HG03095 (cell line): ENCODE measurements at regions not wholly inside any gene's neighbourhood (a gene's known extent, or its start where the extent isn't known, plus 50 kb on each side); places are given as distances from the start of the nearest gene placed in this dataset.

ENCODE experiments used
- ATAC-seq: cut with Tn5 transposase; IDR thresholded peaks from one replicate; pipeline ENCODE4 v1.9.1; 2021; ENCODE audit warnings: moderate library complexity; ENCODE audit not compliant: unreplicated experiment

DNA sequence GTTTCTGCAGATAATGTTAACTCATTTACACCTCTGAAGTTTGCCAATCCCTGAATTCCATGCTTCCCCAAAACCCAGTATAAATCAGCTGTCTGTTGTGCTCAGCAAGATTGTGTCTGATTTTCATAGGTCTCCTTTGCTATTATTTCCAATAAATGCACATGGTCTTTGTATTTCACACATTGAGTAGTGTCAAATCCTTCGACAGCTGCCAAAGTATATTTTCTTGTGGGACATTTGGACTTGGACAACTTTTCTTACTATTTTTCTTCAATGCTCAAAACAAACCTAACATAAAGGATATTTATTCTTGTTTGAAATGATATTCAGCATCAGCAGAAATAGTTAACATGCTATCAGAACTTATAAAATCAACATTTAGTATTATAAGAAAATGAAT, 406.1 kb upstream of the OR4E1 start:
- no peak for ATAC-seq

DNA sequence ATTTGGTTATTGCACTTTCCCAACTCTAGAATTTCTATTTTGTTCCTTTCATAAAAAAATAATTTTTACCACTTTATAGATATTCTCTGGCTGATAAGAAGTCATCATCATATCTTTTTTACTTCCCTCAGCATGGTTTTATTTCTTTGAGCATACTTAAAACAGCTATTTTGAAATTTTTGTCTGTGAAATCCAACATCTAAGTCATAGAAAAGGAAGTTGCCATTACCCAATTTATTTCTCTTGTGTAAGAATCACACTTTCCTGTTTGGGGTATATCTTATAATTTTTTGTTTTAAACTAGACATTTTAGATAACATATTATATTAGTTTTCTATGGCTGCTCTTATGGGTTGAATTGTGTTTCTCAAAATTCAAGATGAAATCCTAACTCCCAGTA, 400.2 kb upstream of the OR4E1 start:
- no peak for ATAC-seq

DNA sequence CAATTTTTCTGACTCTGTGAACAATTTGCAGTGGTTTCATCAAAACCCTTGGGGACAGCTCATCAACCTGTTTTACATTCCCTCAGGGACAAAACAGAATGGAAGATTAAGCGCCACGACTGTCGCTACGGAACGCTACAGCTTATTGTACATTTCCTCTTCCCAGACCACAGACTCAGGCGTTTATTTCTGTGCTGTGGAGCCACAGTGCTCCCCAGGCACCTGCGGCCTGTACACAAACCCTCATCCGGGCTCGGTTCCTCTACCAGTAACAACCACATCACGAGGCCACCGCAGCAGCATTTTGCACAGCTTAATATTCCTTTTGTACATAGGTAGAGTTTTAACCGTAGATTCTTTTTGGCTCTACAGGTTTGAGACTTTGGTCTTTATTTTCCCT, 397.4 kb upstream of the OR4E1 start:
- ATAC-seq, result peak; percentile 85

DNA sequence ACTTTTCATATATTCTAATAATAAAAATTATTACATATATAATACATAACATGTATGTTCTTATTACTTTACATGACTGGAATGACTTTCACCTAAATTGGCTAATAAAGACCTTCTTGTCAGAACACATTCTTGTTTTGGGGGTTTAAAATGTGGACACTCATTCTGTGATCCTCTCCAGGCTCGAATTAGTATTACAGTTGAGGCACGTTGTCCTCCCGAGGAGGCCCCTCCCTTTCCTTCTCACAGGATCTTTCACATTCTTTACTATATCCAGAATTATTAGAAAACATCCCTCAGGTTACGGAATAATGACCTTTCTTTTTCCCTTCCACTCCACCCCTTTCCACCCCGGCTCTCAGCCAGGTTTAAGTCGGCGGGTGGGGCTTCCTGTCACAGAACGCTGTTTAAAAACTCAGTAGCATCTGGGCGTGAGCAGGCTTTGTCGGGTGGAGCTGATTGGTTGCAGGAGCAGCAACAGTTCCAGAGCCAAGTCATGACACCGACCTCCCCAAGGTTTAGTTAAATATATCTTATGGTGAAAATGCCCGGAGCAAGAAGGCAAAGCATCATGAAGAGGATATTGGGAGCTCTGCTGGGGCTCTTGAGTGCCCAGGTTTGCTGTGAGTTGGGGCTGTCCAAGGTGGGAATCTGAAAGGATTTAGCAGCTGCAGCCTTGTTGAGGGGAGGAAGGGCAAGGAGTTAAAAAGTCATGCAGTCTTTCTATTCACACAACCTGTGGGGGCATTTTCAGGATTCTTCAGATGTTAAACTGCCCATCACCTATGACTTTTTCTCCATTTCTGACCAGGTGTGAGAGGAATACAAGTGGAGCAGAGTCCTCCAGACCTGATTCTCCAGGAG, 396.7 kb upstream of the OR4E1 start:
- peak; percentile 35 for ATAC-seq

DNA sequence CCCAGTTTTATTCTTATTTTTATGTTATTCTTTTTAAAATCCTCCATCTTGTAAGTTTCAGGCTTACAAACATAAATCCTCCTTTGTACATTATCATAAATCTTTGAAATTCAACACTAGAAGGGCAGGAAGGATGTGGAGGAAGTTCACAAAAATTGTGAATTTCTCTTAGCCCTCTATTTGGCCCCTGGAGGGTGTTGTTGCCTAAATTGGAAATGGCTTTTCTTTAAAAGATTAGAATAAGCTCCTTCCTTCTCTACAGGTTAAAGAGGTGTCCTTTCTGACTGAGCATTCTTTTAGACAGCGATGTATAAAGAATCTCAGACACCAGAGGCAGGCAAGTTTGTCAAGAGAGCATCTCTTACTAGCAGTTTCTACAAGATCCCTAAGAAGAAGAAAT, 391.7 kb upstream of the OR4E1 start:
- no peak for ATAC-seq

DNA sequence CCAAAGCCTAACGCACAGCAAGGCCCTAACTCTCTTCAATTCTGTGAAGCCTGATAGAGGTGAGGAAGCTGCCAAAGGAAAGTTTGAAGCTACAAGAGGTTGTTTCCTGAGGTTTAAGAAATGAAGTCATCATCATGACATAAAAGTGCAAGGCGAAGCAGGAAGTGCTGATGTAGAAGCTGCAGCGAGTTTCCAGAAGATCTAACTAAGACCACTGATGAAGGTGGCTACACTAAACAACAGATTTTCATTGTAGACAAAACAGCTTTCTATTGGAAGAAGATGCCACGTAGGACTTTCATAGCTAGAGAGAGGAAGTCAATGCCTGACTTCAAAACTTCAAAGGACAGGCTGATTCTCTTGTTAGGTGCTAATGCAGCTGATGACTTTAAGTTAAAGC, 385.6 kb upstream of the OR4E1 start:
- no peak for ATAC-seq

DNA sequence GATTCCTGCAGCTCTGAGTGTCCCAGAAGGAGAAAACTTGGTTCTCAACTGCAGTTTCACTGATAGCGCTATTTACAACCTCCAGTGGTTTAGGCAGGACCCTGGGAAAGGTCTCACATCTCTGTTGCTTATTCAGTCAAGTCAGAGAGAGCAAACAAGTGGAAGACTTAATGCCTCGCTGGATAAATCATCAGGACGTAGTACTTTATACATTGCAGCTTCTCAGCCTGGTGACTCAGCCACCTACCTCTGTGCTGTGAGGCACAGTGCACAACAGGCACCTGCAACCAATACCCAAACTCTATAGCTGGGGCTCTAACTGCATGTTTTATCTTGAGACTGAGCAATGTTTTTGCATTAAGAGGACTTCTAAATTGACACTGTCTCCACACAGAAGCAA, 379.2 kb upstream of the OR4E1 start:
- ATAC-seq, result no peak

DNA sequence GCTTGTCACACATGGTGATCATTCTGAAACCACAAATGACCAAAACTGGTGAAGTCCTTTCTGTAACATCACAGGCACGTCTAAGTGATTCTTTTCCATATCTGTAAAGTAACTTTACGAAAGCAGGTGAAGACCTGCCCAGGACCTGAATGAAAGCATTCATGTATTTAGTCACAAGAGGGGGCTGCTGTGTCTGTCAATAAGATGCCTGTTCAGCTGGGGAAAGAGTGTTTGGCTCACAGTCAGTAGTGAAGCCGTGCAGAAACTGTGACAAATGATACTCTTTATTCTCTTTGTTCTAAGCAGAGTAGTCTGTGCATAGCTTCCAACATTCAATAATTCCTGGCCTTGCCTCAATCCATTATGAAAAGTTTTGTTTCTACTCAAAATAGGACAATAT, 373.5 kb upstream of the OR4E1 start:
- ATAC-seq, result no peak

DNA sequence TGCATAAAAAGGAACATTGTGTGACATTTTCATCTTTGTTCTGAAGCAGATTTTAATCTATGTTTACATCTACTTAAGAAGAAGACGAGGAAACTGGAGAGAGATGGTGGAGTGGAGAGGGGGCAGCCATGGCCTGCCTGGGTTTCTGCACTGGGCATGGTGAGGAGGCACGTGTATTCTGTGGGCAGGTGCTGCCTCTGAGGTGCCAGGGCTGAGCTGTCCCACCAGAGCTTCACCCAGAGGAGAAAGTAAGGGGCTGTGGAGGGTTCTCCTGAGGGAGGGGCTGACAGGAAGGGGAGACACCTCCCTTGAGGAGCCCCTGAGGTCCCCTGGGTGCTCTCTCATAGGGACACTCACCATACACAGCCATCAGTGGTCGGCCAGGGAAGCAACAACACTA, 372.4 kb upstream of the OR4E1 start:
- ATAC-seq, result no peak

DNA sequence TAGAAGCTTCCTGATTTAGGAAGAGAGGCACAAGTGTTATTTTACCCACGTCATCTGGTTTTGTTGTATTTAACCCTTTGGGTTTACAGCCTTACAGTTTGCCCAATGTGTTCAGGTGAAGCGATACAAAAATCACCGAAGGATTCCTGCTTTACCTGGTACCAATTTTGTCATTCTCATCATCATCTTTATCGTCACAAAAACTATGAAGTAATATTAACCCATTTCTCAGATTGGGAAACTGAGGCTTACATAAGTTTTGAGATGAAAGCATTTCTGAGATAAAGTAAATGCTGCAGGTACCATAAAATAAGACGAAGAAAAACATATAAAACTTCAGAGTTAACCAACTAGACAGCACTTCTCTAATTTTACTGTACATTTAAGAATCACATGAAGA, 370.6 kb upstream of the OR4E1 start:
- no peak for ATAC-seq

DNA sequence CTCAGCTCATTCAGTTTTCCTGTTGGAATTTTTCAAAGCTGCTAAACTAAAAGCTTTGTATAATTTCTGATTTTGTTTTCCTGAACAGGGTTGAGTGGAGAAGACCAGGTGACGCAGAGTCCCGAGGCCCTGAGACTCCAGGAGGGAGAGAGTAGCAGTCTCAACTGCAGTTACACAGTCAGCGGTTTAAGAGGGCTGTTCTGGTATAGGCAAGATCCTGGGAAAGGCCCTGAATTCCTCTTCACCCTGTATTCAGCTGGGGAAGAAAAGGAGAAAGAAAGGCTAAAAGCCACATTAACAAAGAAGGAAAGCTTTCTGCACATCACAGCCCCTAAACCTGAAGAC, 367.1 kb upstream of the OR4E1 start:
- ATAC-seq, result no peak

DNA sequence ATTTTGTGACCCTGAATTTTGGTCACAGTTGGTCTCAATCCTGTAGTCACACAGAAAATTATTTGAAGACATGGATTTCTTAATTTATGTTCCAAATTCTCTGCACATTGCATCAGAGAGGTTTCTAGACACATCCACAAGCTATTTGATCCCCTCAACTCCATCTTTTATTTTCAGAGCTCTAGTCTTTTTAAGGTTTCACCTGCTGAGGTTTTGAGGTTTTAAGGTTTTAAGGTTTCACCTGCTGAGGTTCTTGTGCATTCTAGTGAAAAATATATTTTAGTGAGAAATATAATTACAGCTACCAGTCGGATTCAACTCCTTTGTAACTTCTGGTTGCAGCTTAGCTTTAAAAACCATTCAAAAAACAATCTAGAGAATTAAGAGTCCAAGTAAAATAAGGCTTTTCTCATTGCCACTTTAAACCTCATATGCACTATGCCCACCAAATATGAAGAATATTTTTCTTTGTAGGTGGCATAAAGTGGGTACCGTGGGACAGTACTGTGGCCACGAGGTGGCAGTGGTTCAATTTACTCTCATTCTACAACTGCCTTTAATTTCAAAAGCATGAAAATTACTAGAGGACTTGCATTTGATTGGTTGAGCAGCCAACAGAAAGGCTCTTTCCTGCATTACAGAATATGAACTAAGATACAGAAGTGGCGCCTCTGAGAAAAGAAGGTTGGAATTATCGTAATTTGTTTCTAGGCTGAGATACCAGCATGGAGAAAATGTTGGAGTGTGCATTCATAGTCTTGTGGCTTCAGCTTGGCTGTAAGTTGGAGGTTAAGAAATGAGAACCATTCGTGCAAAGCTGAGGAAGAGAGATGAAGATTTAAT, 366.5 kb upstream of the OR4E1 start:
- ATAC-seq, result no peak

DNA sequence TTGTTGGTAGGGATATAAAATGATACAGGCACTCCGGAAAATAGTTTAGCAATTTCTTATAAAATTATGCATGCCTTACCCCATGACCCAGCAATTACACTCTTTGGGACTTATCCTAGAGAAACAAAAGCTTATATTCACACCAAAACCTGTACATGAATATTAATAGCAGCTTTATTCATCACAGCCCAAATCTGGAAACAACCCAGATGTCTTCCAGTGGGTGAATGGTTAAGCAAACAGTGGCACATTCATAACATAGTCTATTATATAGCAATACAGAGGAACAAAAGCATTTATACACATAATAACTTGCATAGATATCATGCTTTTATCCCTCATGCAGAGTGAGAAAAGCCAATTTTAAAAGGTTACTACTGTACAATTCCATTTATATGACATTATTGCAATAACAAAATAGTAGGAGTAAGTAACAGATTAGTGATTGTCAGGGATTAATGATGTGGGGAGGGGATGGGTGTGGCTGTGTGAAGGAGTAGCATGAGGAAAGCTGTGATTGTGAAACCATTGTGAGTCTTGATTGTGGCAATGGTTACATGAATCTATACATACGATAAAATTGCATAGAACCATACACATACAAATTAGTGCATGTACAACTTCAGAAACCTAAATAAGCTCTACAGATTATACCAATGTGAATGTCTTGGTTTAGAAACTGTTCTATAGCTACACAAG, 363.1 kb upstream of the OR4E1 start:
- no peak for ATAC-seq

DNA sequence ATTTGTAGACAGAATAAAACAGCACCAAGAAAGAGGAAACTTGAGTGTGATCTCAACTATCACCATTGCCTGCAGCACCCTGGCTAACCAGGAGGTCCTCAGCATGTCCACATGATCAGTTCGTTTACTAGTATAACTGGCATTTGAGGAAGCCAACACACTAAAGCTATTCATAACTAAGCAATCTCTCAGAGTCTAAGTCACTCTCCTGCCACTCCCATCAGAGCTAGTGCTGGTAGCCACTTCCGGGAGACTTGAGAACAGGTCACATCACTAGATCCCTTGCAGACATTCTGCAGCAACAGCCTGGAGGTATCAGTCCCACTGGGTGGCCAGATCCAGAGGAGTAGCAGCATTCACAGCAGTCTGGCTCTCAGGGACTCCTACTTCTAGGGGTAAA, 352.9 kb upstream of the OR4E1 start:
- ATAC-seq, result no peak

DNA sequence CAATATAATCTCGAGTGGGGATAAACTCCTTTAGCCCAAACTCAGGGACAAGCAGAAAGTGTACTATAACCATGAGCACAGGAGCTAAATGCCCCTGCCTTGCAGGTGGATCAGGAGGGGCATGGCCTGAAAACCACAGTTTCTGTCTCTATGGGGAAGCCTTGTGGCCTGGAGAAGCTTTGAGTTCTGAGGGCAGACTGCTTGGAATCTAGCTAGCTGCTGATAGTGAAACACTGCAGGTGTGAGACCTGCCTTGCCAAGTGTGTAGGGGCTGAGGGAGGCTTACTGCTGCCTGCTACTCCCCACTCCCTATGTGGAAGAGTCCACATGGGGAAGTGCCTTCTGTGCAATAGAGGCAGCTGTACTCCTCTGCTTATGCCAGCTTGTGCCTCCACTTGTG, 352.3 kb upstream of the OR4E1 start:
- ATAC-seq, result no peak

DNA sequence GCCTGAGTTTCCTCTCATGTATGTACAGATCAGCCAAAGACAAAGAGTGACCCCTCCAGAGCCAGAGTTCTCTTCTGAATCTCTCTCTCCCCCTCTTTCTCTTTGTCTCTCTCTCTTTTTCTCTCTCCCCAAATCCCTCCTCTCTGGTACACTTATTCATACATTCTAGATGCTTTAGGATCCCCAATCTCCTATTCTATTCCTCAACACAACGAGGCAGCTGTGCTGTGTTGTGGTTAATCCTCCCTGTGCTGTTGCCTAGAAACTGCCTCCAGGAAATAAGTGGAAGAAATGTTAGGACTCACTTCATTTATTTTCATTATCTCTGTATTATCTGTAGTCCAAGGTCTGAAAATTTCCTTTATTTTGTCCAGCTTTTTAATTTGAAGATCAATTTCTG, 350.5 kb upstream of the OR4E1 start:
- no peak for ATAC-seq

DNA sequence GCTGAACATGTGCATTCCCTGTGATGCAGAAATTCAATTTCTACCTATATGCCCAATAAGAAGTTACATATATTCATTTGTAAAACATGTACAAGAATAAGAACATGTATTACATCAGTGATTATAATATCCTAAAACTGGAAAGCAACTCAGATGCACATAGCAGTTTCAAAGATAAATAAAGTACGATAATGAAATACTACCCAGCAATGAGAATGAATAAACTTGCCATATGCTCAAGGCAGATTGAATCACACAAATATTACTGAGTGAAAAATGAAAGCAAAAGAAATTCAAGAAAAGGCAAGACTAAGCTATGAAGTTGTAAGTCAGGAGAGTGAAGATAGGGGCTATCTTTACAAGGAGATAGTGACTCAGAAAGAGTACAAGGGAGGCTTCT, 345.3 kb upstream of the OR4E1 start:
- no peak for ATAC-seq

DNA sequence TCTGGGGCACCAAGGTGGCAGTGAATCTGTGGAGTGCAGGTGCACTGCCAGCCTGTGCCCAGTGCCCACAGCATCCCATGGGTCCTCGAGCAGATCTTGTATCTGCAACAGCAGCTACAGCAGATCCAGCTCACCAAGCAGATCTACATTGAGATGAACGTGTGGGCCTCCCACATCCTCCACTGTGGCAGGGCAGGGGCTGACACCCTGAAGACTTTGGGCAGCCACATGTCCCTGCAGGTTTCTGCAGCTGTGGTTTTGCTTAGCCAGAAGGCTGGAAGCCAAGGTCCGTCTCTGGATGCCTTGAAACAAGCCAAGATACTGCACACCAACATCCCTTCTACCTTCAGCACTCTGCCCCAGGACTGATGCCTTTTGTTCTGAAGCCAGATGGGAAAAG, 338.8 kb upstream of the OR4E1 start:
- ATAC-seq, result no peak

DNA sequence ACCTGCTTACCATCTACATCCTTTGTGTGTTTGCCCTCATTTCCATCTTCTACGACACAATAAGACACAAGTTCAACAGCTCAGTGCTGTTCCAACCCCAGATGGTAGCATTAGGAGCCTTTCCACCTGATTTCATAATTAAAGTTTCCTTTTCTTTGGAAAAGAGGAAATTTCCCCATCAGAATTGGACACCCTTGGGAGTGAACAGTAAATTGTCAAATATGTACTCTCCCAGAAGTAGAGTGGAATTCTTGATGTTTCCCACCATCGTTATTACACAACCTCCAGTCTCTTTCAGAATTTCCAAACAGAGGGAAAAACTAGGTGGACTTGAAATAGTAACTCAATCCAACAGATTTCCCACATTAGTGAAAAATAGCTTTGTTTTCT, 337.6 kb upstream of the OR4E1 start:
- ATAC-seq, result no peak

DNA sequence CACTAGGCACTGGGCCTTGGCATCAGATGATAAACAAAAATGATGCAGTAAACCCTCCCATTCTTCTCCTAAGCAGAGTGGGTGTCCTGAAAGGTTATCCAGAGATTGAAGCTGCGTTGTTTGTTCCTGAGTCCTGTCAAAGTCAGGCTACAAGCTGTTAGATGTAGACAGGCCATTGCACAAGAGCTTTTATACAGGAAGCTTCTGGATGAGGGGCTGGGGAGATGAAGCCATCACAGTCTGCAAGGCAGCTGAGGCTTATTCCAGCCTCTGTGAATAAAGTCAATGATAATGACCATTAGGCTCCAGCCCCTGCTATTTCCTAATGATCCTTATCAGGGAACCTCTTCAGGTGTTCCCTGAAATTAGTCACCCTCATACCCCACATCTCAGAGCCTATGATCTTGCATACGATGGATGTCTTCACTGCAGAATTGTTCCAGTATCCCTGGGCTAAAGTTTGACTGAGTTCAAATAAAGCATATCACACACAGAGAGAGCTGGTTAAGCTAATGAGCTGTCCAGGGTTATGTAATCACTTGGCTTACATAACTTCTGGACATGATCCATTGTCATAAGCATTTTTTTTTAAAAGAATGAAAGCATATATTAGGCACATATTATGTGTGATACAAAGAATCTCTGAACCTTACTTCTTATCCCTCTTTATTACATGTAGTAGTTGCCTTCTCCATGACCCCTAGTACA, 337.1 kb upstream of the OR4E1 start:
- ATAC-seq, result no peak

DNA sequence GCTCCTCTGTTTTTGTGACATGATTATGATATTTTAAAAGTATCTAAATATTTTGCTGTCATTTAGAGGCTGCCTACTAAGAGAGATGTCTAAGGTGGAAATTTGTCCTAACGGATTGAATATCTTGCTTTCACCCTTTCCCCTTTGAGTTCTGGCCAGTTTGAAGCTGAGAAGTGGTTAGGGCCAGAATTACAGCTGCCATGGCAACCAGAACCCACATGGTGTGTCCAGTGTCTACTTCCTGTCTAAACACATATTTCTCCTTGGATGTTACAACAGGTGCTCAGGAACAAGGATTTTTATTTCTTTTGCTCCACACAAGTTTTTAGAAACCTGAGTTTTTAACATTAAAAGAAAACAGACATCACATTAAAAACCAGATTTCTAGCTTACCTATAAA, 335.1 kb upstream of the OR4E1 start:
- no peak for ATAC-seq
